ENCODE measurements at regions not wholly inside any gene's neighbourhood (a gene's known extent, or its start where the extent isn't known, plus 50 kb on each side); places are given as distances from the start of the nearest gene placed in this dataset.

- no peak for TF ChIP-seq THRB (CRISPR knock-in tag; conservative IDR thresholded peaks at IDR 0.05)
- TF ChIP-seq RBM22 (IDR thresholded peaks at IDR 0.05; ENCODE audit: low read depth, low read length, poor library complexity, severe bottlenecking), result no peak
- TF ChIP-seq FOXO4 (CRISPR knock-in tag; IDR thresholded peaks at IDR 0.05), result no peak
- TF ChIP-seq NR2C2 (CRISPR knock-in tag; IDR thresholded peaks at IDR 0.05), result no peak
- TF ChIP-seq NR2C2 (tag; IDR thresholded peaks at IDR 0.05), result no peak
- no peak for TF ChIP-seq THAP12 (CRISPR knock-in tag; IDR thresholded peaks at IDR 0.05)
- no peak for TF ChIP-seq SIN3B (IDR thresholded peaks at IDR 0.05; ENCODE audit: low read depth)
- TF ChIP-seq ZNF764 (CRISPR knock-in tag; IDR thresholded peaks at IDR 0.05; ENCODE audit: low read depth), result no peak
Observed at GRCh38 chr13:90696656-90697055, 650.8 kb upstream of the MIR17HG start (continued).

Data from K562 (cell line).